GM10266 (cell line): ENCODE measurements at regions not wholly inside any gene's neighbourhood (a gene's known extent, or its start where the extent isn't known, plus 50 kb on each side); places are given as distances from the start of the nearest gene placed in this dataset.
"Not testable (repeated sequence)": the region's sequence is repeated elsewhere in the genome, so short reads cannot be mapped to it uniquely, and the experiment has no call there.

ENCODE experiments used
- DNase-seq: peaks from one replicate; pipeline ENCODE4 v3.0.0; 2012; ENCODE audit errors: extremely low spot score
- CTCF ChIP-seq: IDR thresholded peaks from 2 replicates; pipeline ENCODE4 v1.5.1; 2012; ENCODE audit warnings: mild to moderate bottlenecking, low read depth; ENCODE audit not compliant: control insufficient read depth, insufficient read depth; ENCODE audit errors: missing control alignments

DNA sequence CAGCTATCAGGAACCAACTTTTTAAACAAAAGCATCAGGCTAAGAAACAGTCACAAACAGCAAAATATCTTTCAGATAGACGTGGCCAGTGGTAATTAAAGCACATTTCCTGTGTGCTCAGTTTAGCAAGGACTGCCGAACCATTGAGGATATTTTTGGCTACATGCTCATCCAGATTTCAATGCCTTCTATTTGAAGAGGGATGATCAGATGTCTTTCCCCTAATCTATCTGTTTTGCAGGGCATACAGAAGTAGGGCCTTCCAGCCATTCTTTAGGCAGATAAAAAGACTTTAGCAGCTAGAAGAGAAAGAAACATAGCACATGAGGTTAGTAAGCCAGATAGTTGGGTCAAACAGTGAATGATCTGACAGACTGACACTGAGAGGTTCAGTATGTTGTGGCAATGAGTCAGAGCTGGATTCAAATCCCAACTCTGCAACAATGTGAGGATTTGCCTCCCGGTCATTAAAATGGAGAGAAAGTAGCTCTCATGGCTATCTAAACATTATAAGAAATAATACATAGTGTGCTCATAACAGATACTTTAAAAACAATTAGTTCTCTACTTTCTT, 100.0 kb upstream of the PRKG2 start:
- DNase-seq = no peak
- TF ChIP-seq CTCF = no peak

GRCh38 chr4:81314196-81314896, 99.3 kb upstream of the PRKG2 start:
- DNase-seq = no peak
- no peak for TF ChIP-seq CTCF

DNA sequence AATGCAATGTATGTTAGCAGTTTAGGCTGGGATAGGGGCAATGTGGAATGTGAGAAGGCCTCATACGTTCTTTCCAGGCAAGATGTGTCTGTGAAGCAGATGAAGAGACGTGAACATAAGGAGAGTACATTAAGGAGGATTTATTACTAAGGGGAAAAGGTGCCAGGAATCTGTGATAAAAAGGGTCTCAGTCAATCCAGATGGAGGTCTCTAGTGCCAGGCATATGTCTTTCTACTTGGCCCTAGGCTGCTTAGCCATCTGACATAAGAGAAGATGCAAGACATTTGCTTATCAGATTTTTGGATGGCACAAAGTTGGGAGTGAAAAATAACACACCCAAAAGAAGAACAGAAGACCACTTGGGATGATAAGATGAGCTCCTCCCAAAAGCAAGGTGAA, 93.0 kb upstream of the PRKG2 start:
- no peak for DNase-seq

GRCh38 chr4:81304871-81305270, 89.8 kb upstream of the PRKG2 start:
- DNase-seq = no peak
- TF ChIP-seq CTCF = no peak

More for the DNA sequence above, 93.0 kb upstream of the PRKG2 start:
- no peak for TF ChIP-seq CTCF

DNA sequence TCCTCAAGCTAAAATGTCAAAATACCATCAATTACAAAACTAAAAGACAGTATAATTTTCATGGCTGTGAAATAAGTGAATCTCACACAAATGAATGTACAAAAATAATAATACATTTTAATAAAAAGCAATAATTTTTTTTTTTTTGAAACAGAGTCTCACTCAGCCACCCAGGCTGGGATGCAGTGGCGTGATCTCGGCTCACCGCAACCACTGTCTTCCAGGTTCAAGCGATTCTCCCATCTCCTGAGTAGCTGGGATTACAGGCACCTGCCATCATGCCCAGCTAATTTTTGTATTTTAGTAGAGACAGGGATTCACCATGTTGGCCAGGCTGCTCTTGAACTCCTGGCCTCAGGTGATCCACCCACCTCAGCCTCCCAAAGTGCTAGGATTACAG, 85.3 kb upstream of the PRKG2 start:
- not testable (repeated sequence) for DNase-seq

DNA sequence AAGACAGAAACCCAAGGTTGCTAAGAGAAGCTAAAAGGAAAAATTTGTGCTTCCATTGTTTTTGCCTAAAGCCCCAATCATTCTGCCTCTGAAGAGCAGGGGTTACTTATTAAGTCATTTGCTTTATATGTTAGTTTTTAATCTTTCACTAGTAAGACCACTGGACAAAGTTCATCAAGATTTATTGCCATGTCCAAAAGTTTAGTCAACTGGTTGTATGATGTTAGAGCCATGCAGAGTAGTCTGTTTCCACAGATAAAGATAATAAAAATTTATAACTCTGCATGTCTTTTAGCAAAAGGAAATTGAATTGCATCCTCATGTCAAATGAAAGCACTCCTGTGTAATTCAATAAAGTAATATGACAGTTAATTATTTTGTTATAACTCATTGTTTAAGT, 75.8 kb upstream of the PRKG2 start:
- TF ChIP-seq CTCF = no peak
- no peak for DNase-seq

DNA sequence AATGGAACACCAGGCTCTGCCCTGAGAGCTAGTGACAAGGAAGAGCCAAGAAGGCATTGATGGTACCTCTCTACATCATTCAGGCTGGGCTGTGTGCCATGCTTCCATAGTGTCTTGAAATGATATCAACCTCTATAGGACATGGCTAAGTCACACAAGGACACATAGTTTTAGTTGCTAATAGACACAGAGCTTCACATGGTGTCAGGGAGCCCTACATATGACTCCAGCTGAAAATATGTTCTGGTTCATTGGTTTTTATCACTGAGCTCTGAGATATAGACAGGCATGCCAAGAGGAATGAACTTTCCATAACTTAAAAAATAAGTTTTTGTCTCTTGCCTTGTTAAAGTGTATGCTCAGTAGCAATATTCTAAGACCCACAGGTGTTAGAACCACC, 72.1 kb upstream of the PRKG2 start:
- DNase-seq = no peak
- TF ChIP-seq CTCF = no peak
